GM12892 (cell line): ENCODE measurements at regions not wholly inside any gene's neighbourhood (a gene's known extent, or its start where the extent isn't known, plus 50 kb on each side); places are given as distances from the start of the nearest gene placed in this dataset.

Experiments used
- POLR2A ChIP-seq: IDR thresholded peaks from 2 replicates; pipeline ENCODE4 v1.6.1; 2011; ENCODE audit warnings: low read depth, low read length, control low read depth
- POLR2AphosphoS5 ChIP-seq: IDR thresholded peaks from 2 replicates; pipeline ENCODE4 v1.6.1; 2011; ENCODE audit warnings: low read depth, low read length, control low read depth
- TAF1 ChIP-seq: IDR thresholded peaks from 2 replicates; pipeline ENCODE4 v1.6.1; 2011; ENCODE audit warnings: low read depth, mild to moderate bottlenecking, control low read depth, low read length, borderline replicate concordance

DNA sequence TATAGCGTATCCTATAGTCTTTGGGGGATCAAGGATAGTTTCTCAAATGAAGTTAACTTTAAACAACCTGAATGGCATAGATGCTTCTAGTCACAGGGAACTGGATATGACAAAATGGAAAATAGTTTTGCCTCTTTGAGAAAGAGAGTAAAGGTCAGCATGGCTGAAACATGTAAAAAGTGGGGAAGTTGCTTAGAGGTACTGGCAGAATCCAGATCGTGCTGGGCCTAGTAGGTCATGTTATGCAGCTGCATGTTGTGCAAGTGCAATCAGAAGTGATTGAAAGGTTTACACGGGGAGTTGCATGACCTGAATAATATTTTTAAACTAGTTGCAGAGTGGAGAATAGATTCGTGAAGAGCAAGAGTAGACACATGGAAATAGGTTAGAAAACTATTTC is 201.1 kb upstream of the HDAC9 start:
- no peak for TF ChIP-seq POLR2A
- TF ChIP-seq POLR2AphosphoS5: no peak
- TF ChIP-seq TAF1: no peak
